HG02981 (cell line): ENCODE measurements at regions not wholly inside any gene's neighbourhood (a gene's known extent, or its start where the extent isn't known, plus 50 kb on each side); places are given as distances from the start of the nearest gene placed in this dataset.
"Not testable (repeated sequence)": the region's sequence is repeated elsewhere in the genome, so short reads cannot be mapped to it uniquely, and the experiment has no call there.

Experiments
- ATAC-seq: cut with Tn5 transposase; IDR thresholded peaks from one replicate; pipeline ENCODE4 v1.9.1; 2021; ENCODE audit warnings: mild to moderate bottlenecking, moderate library complexity; ENCODE audit not compliant: unreplicated experiment

GRCh38 chr9:75531588-75531987 lies 358.9 kb upstream of the PCSK5 start:
- ATAC-seq, result no peak

- ATAC-seq, result no peak
These were observed 358.0 kb upstream of the PCSK5 start for GRCh38 chr9:75532233-75533050.

GRCh38 chr9:75539523-75539922 lies 350.9 kb upstream of the PCSK5 start:
- no peak for ATAC-seq

GRCh38 chr9:75540185-75540584 lies 350.3 kb upstream of the PCSK5 start:
- no peak for ATAC-seq

- no peak for ATAC-seq
These were observed 348.7 kb upstream of the PCSK5 start for GRCh38 chr9:75541734-75542133.

- ATAC-seq, result no peak
These were observed 345.7 kb upstream of the PCSK5 start for GRCh38 chr9:75544815-75545214.

GRCh38 chr9:75545287-75545686 lies 345.2 kb upstream of the PCSK5 start:
- ATAC-seq, result no peak

- no peak for ATAC-seq
These were observed 341.6 kb upstream of the PCSK5 start for GRCh38 chr9:75548871-75549270.

GRCh38 chr9:75551861-75552260 lies 338.6 kb upstream of the PCSK5 start:
- no peak for ATAC-seq

- ATAC-seq, result no peak
These were observed 337.5 kb upstream of the PCSK5 start for GRCh38 chr9:75552941-75553340.

GRCh38 chr9:75566813-75567212 lies 323.7 kb upstream of the PCSK5 start:
- not testable (repeated sequence) for ATAC-seq

- no peak for ATAC-seq
These were observed 319.9 kb upstream of the PCSK5 start for GRCh38 chr9:75570538-75570937.

GRCh38 chr9:75574569-75574968 lies 315.9 kb upstream of the PCSK5 start:
- ATAC-seq, result no peak

GRCh38 chr9:75582870-75583269 lies 307.6 kb upstream of the PCSK5 start:
- ATAC-seq, result no peak

GRCh38 chr9:75588808-75589207 lies 301.7 kb upstream of the PCSK5 start:
- ATAC-seq, result peak; percentile 65

GRCh38 chr9:75589497-75589896 lies 301.0 kb upstream of the PCSK5 start:
- ATAC-seq, result no peak

- no peak for ATAC-seq
These were observed 298.5 kb upstream of the PCSK5 start for GRCh38 chr9:75591972-75592371.

- ATAC-seq, result no peak
These were observed 297.9 kb upstream of the PCSK5 start for GRCh38 chr9:75592586-75592985.

GRCh38 chr9:75593920-75594319 lies 296.6 kb upstream of the PCSK5 start:
- no peak for ATAC-seq

- ATAC-seq, result no peak
These were observed 291.3 kb upstream of the PCSK5 start for GRCh38 chr9:75599126-75599525.

GRCh38 chr9:75601280-75601679 lies 289.2 kb upstream of the PCSK5 start:
- ATAC-seq, result no peak

- no peak for ATAC-seq
These were observed 288.4 kb upstream of the PCSK5 start for GRCh38 chr9:75602060-75602459.

GRCh38 chr9:75604661-75605060 lies 285.8 kb upstream of the PCSK5 start:
- no peak for ATAC-seq
